HK-2 (cell line): ENCODE measurements at regions not wholly inside any gene's neighbourhood (a gene's known extent, or its start where the extent isn't known, plus 50 kb on each side); places are given as distances from the start of the nearest gene placed in this dataset.
A peak's percentile ranks its signal among the peaks of the same experiment; 100 is the strongest.

Experiments used
- DNase-seq: peaks from one replicate; pipeline ENCODE4 v3.0.0-alpha.2; 2018; ENCODE audit not compliant: unreplicated experiment

GRCh38 chrX:126886997-126887396 is 67.5 kb downstream of the PRR32 start:
- DNase-seq, result no peak

- no peak for DNase-seq
These were observed 81.4 kb downstream of the PRR32 start for GRCh38 chrX:126900937-126901336.

GRCh38 chrX:126929071-126929470 is 109.5 kb downstream of the PRR32 start:
- no peak for DNase-seq

DNA sequence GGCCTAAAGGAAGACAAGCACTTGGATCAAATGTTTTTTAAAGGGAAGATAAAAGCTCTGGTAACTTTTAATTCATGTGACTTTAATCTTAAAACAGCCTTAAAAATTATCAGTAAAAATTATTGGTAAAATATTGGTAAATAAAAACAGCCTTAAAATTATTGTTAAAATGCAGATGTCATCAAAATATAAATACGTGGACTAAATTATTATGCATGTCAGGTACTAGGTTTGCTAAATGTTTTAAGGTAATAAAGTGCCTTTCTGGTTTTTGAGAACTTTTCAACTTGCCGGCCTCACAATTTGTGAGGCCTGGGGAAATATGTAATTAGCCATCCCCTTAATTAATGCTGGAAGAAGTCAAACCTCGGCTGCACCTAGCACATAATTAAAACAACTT is 147.7 kb downstream of the PRR32 start:
- no peak for DNase-seq

DNA sequence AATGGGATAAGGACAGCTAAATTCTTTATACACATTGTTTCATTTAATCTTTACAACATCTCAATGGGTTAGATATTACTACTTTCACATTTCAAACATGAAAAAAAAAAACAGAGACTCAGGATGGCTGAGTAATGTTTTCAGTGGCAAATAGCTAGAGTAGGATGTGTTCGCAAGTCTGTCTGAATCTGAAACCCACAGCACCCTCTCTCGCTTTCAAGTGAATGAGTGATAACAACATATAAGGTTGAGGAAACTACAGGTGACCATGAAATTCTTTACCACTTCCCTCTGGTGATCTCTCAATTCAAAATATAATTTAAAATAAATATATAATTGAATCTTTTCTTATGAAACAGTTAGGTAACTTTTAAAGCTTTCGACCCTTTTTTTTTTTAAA is 162.6 kb downstream of the PRR32 start:
- no peak for DNase-seq

- no peak for DNase-seq
These were observed 165.5 kb downstream of the PRR32 start for GRCh38 chrX:126985027-126985426.

DNA sequence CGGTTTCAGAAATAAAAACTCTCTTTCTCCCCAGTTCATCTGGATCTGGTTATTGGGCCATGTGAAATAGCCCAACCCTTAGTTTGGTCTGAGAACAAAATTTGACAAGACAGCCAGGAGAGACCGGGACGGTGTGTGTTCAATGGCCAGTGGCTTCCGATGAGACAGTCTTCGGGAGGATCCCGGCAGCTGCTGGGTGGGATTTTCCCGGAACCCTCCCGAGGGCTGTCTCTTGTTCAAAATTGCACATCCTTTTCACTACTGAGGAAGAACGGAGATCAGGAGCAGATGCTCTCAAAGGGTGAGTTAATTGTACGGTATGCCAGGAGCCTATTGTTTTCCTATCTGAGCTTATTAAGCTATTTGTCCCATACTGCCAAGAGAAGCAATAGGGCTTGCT is 166.5 kb downstream of the PRR32 start:
- DNase-seq, result no peak

DNA sequence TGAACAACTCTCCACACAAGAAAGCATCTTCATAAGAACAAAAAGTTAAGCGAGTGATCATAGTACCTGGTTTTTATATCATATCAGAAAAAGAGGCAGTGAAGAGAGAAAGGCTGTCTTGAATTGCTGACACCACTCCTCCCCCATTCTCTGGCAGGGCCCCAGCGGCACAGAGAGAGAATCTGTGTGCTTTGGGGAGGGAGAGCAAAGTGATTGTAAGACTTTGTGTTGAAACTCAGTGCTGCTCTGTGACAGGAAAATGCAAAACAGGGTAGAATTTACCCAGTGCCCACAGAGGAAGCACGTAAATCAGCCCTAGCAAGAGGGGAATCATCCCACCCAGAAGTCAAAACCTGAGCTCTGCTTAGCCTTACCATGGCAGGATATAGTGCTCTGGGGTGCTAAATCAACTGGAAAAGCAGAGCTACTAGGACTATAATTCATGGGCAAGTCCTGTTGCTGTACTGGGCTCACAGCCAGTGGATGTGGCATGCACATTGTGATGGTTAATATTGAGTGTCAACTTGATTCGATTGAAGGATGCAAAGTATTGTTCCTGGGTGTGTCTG is 174.6 kb downstream of the PRR32 start:
- DNase-seq, result no peak

- no peak for DNase-seq
These were observed 192.1 kb downstream of the PRR32 start for GRCh38 chrX:127011629-127012028.

- no peak for DNase-seq
These were observed 205.5 kb downstream of the PRR32 start for GRCh38 chrX:127025013-127025412.

GRCh38 chrX:127030016-127030748 is 210.7 kb downstream of the PRR32 start:
- DNase-seq, result no peak

DNA sequence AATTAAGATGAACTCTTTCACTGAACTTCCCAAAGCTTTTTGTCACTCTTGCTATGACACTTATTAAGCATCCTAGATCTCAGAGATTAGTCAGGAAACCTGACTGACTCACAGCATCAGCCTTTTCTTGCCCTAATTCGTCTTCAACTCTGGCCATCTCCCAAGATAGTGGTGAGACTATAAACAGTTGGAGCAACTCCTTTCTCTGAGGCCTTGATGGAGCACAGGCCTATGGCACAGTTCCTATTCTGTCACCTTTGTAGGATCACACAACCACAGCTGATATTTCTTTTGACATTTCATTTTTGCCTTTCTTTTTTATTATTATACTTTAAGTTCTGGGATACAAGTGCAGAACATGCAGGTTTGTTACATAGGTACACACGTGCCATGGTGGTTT is 217.6 kb downstream of the PRR32 start:
- DNase-seq, result no peak

GRCh38 chrX:127038065-127038464 is 218.5 kb downstream of the PRR32 start:
- DNase-seq, result no peak

DNA sequence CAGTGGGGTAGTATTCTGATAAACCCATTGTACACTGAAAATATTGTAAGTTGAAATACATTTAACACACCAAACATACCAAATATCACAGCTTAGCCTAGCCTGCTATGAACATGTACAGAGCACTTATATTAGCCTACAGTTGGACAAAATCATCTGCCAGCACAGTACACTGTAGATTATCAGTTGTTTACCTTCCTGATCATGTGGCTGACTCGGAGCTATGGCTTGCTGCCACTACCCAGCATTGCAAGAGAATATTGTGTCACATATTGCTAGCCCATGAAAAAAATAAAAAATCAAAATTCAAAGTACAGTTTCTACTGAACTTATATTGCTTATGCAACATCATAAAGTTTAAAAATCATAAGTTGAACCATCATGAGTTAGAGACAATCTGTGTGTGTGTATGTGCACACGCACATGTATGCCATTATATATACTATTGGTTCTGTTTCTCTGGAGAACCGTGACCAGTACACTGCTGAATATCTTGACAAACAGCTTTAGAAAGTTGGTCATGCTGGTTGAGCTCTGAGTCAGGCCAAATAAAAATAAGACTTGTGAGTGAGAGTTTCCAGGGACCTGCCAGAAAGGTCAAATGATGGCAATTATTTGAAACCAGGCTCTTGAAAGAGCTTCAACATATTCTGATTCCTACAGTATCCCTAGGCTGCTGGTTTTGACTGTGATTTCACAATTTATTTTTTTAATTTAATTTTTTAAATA is 238.5 kb downstream of the PRR32 start:
- no peak for DNase-seq

DNA sequence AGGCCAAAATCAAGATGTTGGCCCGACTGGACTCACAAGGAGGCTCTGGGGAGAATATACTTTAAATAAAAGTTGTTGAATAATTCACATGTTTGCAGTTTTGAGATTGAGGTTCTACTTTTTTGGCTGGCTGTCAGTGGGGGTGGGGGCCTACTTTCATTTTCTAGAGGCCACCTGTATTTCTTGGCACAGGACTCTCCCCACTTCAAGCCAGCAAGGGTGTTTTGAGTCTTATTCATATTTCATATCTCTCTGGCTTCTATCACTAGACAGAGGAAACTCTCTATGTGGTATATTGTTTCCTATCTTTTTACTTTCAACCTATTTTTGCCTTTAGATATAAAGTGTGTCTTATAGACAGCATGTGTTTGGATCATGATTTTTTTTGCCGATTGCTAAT is 266.4 kb downstream of the PRR32 start:
- no peak for DNase-seq

DNA sequence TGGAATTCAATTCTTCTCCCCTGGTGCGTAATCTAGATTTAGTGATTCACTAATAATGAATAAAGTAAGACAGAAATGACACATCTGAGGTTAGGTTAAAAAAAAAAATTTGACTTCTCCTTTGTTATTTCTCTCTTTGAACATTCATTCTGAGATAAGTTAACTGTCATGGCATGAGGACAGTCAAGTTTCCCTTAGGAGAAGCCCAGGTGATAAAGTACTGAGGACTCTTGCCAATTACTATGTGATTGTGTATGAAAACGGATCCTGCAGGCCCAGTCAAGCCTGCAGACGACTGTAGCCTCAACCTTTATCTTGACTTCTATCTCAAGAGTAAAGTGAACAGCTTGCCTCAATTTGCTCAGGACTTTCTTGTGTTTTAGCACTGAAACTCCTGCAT is 293.2 kb downstream of the PRR32 start:
- DNase-seq, result no peak

DNA sequence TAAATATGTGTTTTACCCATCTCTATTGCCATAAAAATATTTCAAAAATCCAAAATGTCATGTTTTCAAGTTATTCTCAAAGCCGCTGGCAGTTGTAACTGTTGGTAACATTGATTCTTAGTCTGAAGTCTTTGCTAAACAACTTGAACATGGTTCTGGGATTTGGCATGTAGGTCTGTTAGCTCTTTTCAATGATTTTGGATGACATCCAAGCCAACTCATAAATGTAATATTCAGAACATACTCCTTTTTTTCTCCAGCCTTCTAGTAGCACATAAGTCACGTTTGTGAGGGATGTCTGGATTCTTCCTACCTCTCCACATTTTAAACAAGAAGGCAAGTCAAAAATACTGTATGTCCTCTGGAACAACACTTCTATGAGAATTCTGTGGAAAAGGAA is 305.3 kb downstream of the PRR32 start:
- DNase-seq, result no peak

- DNase-seq, result no peak
These were observed 308.8 kb downstream of the PRR32 start for GRCh38 chrX:127128282-127128681.

GRCh38 chrX:127129510-127129909 is 310.0 kb downstream of the PRR32 start:
- peak; percentile 4 for DNase-seq

- DNase-seq, result no peak
These were observed 318.7 kb downstream of the PRR32 start for GRCh38 chrX:127138218-127138617.

DNA sequence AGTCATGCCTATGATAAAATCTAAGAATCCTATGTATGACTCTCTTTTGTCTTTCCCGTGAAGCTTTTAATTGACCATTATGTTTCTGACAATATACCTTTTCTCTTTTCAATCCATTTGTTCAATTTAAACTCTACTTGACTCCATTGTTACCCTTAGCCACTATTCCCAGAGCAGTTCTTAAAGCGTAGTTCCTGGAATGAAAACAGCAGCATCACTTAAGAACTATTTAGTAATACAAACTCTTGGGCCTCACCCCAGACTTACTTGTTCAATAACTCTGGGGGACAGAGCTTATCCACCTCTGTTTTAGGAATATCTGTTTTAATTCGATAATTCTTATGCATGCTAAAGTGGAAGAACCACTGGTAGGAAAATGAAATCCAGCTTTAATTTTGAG is 358.4 kb downstream of the PRR32 start:
- no peak for DNase-seq

GRCh38 chrX:127187095-127187494 is 367.6 kb downstream of the PRR32 start:
- DNase-seq, result no peak

GRCh38 chrX:127190381-127190780 is 370.9 kb downstream of the PRR32 start:
- DNase-seq, result no peak
